HG03108 (cell line): ENCODE measurements at regions not wholly inside any gene's neighbourhood (a gene's known extent, or its start where the extent isn't known, plus 50 kb on each side); places are given as distances from the start of the nearest gene placed in this dataset.
"Not testable (repeated sequence)": the region's sequence is repeated elsewhere in the genome, so short reads cannot be mapped to it uniquely, and the experiment has no call there.

Experiments used
- ATAC-seq: cut with Tn5 transposase; IDR thresholded peaks from one replicate; pipeline ENCODE4 v1.9.1; 2021; ENCODE audit warnings: moderate library complexity; ENCODE audit not compliant: unreplicated experiment

GRCh38 chr10:59975918-59976317 lies 69.6 kb upstream of the CCDC6 start:
- not testable (repeated sequence) for ATAC-seq

GRCh38 chr10:59971915-59972314 lies 65.6 kb upstream of the CCDC6 start:
- ATAC-seq, result no peak

GRCh38 chr10:59970396-59971368 lies 64.3 kb upstream of the CCDC6 start:
- peak; percentile 70 for ATAC-seq

- no peak for ATAC-seq
Measured at GRCh38 chr10:59968705-59969104, 62.3 kb upstream of the CCDC6 start.

- ATAC-seq, result no peak
Measured at GRCh38 chr10:59967079-59967478, 60.7 kb upstream of the CCDC6 start.

GRCh38 chr10:59965899-59966650 lies 59.7 kb upstream of the CCDC6 start:
- ATAC-seq, result no peak

DNA sequence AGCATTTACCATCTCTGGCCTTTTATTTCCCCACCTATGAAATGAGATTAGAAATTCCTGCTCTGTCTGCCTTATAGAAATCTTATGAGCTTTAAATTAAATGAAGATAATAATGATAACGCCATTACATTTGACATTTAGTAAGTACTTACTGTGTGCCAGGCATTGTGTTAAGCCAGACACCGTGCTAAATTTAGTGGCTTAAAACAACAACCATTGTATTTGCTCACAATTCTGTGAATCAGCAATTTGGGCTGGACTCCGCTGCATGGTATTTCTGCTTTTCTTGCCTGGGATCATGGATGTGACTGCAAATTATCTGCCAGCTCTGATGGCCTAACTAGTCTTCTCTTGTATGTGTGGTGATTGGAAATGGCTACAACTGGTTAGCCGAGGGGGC lies 56.4 kb upstream of the CCDC6 start:
- ATAC-seq, result no peak

DNA sequence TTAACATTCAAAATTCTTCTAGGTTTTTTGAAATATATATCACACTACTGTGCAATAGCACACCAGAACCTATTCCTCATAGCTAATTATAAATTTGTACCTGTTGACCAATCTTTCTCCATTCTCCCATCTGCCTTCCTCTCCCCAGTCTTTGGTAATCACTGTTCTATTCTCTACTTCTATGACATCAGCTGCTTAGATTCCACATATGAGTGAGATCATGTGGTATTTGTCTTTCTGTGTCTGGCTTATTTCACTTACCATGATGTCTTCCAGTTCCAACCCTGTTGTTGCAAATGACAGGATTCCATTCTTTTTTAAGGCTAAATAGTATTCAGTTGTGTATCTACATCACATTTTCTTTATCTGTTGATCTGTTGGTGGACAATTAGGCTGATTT lies 54.4 kb upstream of the CCDC6 start:
- ATAC-seq, result no peak

GRCh38 chr10:59959504-59960018 lies 53.2 kb upstream of the CCDC6 start:
- no peak for ATAC-seq

DNA sequence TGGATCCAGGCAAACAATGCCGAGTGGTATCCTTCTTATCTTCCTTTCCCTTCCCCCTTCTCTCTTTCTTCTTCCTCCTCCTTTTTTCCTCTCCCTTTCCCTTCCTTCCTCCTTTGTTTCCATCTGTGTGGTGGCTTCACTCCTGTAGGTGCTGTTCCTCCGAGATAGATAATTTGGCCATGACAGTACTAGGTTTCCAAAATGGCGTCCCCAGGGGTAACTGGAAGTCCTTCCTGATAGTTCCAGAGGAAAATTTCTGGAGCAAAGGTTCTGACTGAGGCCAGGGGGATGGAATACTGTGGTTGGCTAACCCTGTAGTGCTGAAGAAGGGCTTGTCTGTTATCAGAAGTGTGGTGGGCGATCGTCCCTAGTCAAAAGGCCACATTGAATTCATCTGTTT lies 52.5 kb upstream of the CCDC6 start:
- no peak for ATAC-seq

DNA sequence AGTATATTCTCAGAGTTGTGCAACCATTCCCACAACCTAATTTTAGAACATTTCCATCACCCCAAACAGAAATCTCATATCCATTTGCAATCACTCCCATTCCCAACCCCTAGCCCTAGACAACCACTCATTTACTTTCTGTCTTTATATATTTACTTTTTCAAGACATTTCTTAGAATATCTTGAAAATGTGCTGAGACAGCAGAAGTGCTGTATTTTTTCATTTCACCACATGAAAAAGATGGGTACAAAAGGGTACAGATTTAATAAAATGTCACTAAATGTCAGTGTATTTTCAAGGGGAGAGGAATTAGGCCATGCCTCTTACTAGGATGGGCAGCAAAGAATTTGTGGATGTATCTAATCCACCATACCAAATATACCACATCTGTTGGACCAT lies 51.6 kb upstream of the CCDC6 start:
- ATAC-seq, result no peak
